Transverse colon (tissue), 3 donors: ENCODE measurements at regions not wholly inside any gene's neighbourhood (a gene's known extent, or its start where the extent isn't known, plus 50 kb on each side); places are given as distances from the start of the nearest gene placed in this dataset.

ENCODE experiments used
- POLR2A ChIP-seq: fragments of 450-650 bp; IDR thresholded peaks from one replicate; pipeline ENCODE4 v1.6.1; 2016; ENCODE audit warnings: antibody characterized with exemption, mild to moderate bottlenecking, moderate library complexity
- TF ChIP-seq, protein P1 (sequence below), 5 experiments: fragments of 200-600 bp in 3 of 5; fragments of 450-650 bp in 2 of 5; sonication (generic) in 3 of 5; IDR thresholded peaks; 1 replicate in 2 of 5; 2 replicates in 3 of 5; pipeline ENCODE4 v1.5.1; 2016 to 2017; ENCODE audit warnings: antibody characterized with exemption in 5 of 5, inconsistent platforms in 3 of 5, mild to moderate bottlenecking in 2 of 5, moderate library complexity in 1 of 5

DNA sequence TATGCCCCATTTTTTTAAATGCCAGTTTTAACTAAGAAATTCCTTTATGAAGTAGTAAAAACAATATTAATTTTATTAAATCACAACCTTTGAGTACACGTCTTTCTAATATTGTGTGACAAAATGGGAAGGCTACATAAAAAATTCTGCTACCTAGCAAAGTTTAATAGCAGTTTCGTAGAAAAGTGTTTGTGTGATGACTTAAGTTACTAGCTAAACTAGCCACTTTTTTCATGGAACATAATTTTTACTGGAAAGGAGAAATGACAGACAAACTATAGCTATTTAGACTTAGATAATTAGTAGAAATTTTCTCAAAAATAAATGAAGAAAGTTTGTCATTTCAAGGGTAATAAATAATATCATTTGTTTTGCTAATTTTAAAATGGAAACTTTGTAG lies 153.1 kb downstream of the GPAM start:
- TF ChIP-seq, protein P1, sequence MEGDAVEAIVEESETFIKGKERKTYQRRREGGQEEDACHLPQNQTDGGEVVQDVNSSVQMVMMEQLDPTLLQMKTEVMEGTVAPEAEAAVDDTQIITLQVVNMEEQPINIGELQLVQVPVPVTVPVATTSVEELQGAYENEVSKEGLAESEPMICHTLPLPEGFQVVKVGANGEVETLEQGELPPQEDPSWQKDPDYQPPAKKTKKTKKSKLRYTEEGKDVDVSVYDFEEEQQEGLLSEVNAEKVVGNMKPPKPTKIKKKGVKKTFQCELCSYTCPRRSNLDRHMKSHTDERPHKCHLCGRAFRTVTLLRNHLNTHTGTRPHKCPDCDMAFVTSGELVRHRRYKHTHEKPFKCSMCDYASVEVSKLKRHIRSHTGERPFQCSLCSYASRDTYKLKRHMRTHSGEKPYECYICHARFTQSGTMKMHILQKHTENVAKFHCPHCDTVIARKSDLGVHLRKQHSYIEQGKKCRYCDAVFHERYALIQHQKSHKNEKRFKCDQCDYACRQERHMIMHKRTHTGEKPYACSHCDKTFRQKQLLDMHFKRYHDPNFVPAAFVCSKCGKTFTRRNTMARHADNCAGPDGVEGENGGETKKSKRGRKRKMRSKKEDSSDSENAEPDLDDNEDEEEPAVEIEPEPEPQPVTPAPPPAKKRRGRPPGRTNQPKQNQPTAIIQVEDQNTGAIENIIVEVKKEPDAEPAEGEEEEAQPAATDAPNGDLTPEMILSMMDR (IDR thresholded peaks at IDR 0.05), result no peak
- no peak for TF ChIP-seq POLR2A
